ENCODE measurements at regions not wholly inside any gene's neighbourhood (a gene's known extent, or its start where the extent isn't known, plus 50 kb on each side); places are given as distances from the start of the nearest gene placed in this dataset.

- TF ChIP-seq CTCF (IDR thresholded peaks at IDR 0.05) (no peak), POLR2A (IDR thresholded peaks at IDR 0.05) (no peak)
- no peak for DNase-seq (ENCODE audit: low spot score in 2 of 2)
- 74% methylated on average over 22 of the region's 22 CpGs for WGBS, 2 donors
- no peak overlapping the region for H3K4me3 ChIP-seq (ENCODE audit: low read depth, poor library complexity, severe bottlenecking)
- intact Hi-C loops (cut with DNase I; ENCODE audit: low total_unique reads), result no loop called here
These were observed 263.4 kb downstream of the ADGRD1 start for GRCh38 chr12:131217024-131217586.

- intact Hi-C loops (cut with DNase I; ENCODE audit: low total_unique reads), result no loop called here
- DNase-seq (ENCODE audit: low spot score in 2 of 2), result no peak
- WGBS, 2 donors, result 55 to 56% methylated on average over 22 to 27 of the region's 27 CpGs
- no peak overlapping the region for H3K4me3 ChIP-seq (ENCODE audit: low read depth, poor library complexity, severe bottlenecking)
- TF ChIP-seq CTCF (IDR thresholded peaks at IDR 0.05), result no peak
- no peak for TF ChIP-seq POLR2A (IDR thresholded peaks at IDR 0.05)
These were observed 264.6 kb downstream of the ADGRD1 start for GRCh38 chr12:131218026-131218922.

DNA sequence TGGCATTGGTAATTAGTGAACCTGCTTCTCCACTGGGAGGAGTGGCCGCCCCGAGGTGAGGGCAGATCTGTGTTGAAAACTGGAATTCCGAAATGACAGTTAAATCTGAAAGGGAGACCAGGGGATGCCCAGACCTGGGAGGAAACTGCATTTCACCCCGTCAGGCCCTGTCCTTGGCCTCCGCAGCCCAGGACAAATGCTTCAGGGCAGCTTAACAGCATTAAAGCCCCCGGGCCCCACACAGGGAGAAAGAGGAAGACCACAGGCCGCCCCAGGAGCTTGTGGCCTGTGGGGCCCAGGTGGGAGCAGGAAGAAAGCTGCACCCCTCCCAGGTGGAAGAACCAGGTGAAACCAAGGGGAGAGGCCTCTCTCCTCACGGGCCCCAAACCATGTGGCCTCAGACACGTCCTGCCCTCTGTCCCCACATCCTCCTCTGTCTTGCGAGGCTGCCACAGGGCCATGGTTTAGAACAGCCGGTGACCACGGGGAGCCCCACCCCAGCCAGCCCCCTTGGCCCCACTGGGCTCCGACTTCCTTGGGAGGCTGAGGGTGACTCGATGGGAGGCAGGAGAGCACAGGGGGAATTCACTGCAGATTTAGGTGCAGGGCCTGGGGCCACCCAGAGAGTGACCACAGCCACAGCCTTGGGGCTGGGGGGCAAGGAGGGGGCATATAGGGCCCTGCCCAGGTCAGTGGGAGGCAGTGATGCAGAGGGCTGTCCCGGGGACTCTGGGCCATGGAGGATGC lies 265.4 kb downstream of the ADGRD1 start:
- no peak for DNase-seq (ENCODE audit: low spot score in 2 of 2)
- no peak overlapping the region for H3K4me3 ChIP-seq (ENCODE audit: low read depth, poor library complexity, severe bottlenecking)
- 76 to 79% methylated on average over 14 to 15 of the region's 15 CpGs for WGBS, 2 donors
- intact Hi-C loops (cut with DNase I; ENCODE audit: low total_unique reads), result no loop called here
- no peak for TF ChIP-seq CTCF (IDR thresholded peaks at IDR 0.05)
- no peak for TF ChIP-seq POLR2A (IDR thresholded peaks at IDR 0.05)

DNA sequence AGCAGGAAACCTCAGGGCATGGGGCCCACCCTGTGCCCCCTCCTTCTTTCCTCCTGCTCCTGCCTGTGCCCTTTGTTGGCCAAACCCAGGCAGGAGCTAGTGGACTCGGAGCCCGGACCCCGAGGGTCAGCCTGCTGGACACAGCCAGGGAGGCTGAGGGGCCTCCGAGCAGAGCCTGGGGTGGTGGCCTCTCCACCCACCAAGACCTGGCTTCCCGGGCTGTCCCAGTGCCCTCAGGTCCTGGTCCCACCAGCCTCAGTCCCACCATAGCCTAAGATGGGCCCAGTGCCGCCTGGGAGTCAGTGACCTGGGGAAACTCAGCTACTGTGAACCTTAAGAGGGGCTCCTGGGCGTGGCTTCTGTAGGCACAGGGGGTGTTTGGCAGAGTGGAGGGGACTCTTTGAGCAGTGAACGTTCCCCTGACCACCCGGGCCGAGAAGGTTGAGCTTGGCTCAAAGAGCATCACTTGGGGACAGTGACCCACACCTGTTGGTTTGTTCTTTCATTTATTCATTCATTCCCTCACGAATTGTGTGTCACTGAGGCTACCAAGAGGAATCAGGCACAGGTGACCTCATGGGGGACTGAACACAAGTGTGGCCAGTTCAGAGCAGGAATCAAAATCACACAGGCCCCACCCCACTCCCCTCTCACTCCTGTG lies 266.1 kb downstream of the ADGRD1 start:
- intact Hi-C loops (cut with DNase I; ENCODE audit: low total_unique reads), result no loop called here
- no peak for TF ChIP-seq CTCF (IDR thresholded peaks at IDR 0.05)
- no peak for TF ChIP-seq POLR2A (IDR thresholded peaks at IDR 0.05)
- no peak for DNase-seq (ENCODE audit: low spot score in 2 of 2)
- 86 to 91% methylated on average over 7 to 11 of the region's 11 CpGs for WGBS, 2 donors
- H3K4me3 ChIP-seq (ENCODE audit: low read depth, poor library complexity, severe bottlenecking), result no peak overlapping the region

GRCh38 chr12:131220331-131220685 lies 266.6 kb downstream of the ADGRD1 start:
- intact Hi-C loops (cut with DNase I; ENCODE audit: low total_unique reads), result no loop called here
- H3K4me3 ChIP-seq (ENCODE audit: low read depth, poor library complexity, severe bottlenecking), result no peak overlapping the region
- TF ChIP-seq POLR2A (IDR thresholded peaks at IDR 0.05), result no peak
- no peak for TF ChIP-seq CTCF (IDR thresholded peaks at IDR 0.05)
- no peak for DNase-seq (ENCODE audit: low spot score in 2 of 2)
- WGBS, 2 donors, result 93 to 96% methylated on average over 6 of the region's 6 CpGs

Data from lower leg skin (tissue), 4 donors.